Suprapubic skin (tissue), 3 donors: ENCODE measurements at regions not wholly inside any gene's neighbourhood (a gene's known extent, or its start where the extent isn't known, plus 50 kb on each side); places are given as distances from the start of the nearest gene placed in this dataset.

ENCODE experiments used
- CTCF ChIP-seq, 2 donors: fragments of 200-600 bp in 1 of 2; fragments of 450-650 bp in 1 of 2; sonication (generic) in 1 of 2; IDR thresholded peaks; one replicate each; pipeline ENCODE4 v1.5.1; 2016 to 2019; ENCODE audit warnings: antibody characterized with exemption in 2 of 2, mild to moderate bottlenecking in 1 of 2, moderate library complexity in 1 of 2
- EP300 ChIP-seq: sonication (generic); formaldehyde crosslinking; IDR thresholded peaks from one replicate; pipeline ENCODE4 v1.6.1; 2017; ENCODE audit warnings: antibody characterized with exemption

- no peak for TF ChIP-seq EP300
- TF ChIP-seq CTCF (IDR thresholded peaks at IDR 0.05) = no peak
Measured at GRCh38 chr11:134564472-134565200, 152.6 kb upstream of the B3GAT1 start.
